Testis (tissue), 2 donors: ENCODE measurements at regions not wholly inside any gene's neighbourhood (a gene's known extent, or its start where the extent isn't known, plus 50 kb on each side); places are given as distances from the start of the nearest gene placed in this dataset.

ENCODE experiments used
- DNase-seq: peaks from one replicate; pipeline ENCODE4 v3.0.0-alpha.2; 2019
- H3K27ac ChIP-seq, 2 donors: fragments of 200-600 bp; sonication (generic); one replicate each; pipeline ENCODE4 v1.5.1; 2019
- H3K27me3 ChIP-seq: fragments of 200-600 bp; sonication (generic); one replicate; pipeline ENCODE4 v1.5.1; 2019
- H3K36me3 ChIP-seq: fragments of 200-600 bp; sonication (generic); one replicate; pipeline ENCODE4 v1.5.1; 2017; ENCODE audit warnings: low read depth; ENCODE audit errors: missing control alignments
- H3K4me1 ChIP-seq: fragments of 200-600 bp; sonication (generic); one replicate; pipeline ENCODE4 v1.5.1; 2019
- H3K4me3 ChIP-seq, 2 donors: fragments of 200-600 bp; sonication (generic); one replicate each; pipeline ENCODE4 v1.5.1; 2017 to 2019
- H3K9me3 ChIP-seq: fragments of 200-600 bp; sonication (generic); one replicate; pipeline ENCODE4 v1.5.1; 2017
- CTCF ChIP-seq, 3 experiments: fragments of 450-650 bp in 2 of 3; fragments of 200-600 bp in 1 of 3; sonication (generic) in 1 of 3; IDR thresholded peaks; one replicate each; pipeline ENCODE4 v1.5.1; 2016 to 2019; ENCODE audit warnings: antibody characterized with exemption in 3 of 3, mild to moderate bottlenecking in 2 of 3, moderate library complexity in 1 of 3
- POLR2A ChIP-seq: fragments of 450-650 bp; IDR thresholded peaks from one replicate; pipeline ENCODE4 v1.6.1; 2017; ENCODE audit warnings: antibody characterized with exemption, mild to moderate bottlenecking, moderate library complexity
- WGBS, 2 donors: methylation state at CpG; one replicate each; pipeline ENCODE4 v1.1.5; 2018; 5-methylcytosine and 5-hydroxymethylcytosine counted together
- intact Hi-C: fragments of 100-400 bp; cut with DNase I; formaldehyde crosslinking; loops from one replicate; pipeline ENCODE4 v1.15.1; 2023; ENCODE audit warnings: low total_unique reads

GRCh38 chr10:81450651-81451050 is 424.3 kb upstream of the NRG3 start:
- Histone ChIP-seq H3K27ac (no peak overlapping the region), H3K9me3 (no peaks in the 10 kb centered on the region), H3K4me1 (no peaks in the 10 kb centered on the region), H3K36me3 (no peaks in the 10 kb centered on the region), H3K4me3 (no peak overlapping the region), H3K27me3 (no peaks in the 10 kb centered on the region)
- intact Hi-C loops = no loop called here
- TF ChIP-seq POLR2A (no peak), CTCF (IDR thresholded peaks at IDR 0.05) (no peak)
- 88 to 89% methylated on average over 1 of the region's 1 CpG for WGBS, 2 donors
- no peak for DNase-seq

GRCh38 chr10:81472927-81473470 is 402.0 kb upstream of the NRG3 start:
- Histone ChIP-seq H3K9me3 (no peaks in the 10 kb centered on the region), H3K4me3 (no peak overlapping the region), H3K36me3 (no peaks in the 10 kb centered on the region), H3K4me1 (no peaks in the 10 kb centered on the region), H3K27ac (no peak overlapping the region), H3K27me3 (no peaks in the 10 kb centered on the region)
- no peak for TF ChIP-seq POLR2A
- no peak for TF ChIP-seq CTCF (IDR thresholded peaks at IDR 0.05)
- DNase-seq = no peak
- intact Hi-C loops = no loop called here
- WGBS, 2 donors = 67 to 80% methylated on average over 6 to 11 of the region's 11 CpGs

- Histone ChIP-seq H3K27me3 (no peaks in the 10 kb centered on the region), H3K27ac (no peak overlapping the region), H3K9me3 (no peaks in the 10 kb centered on the region), H3K4me1 (no peaks in the 10 kb centered on the region), H3K4me3 (no peak overlapping the region), H3K36me3 (no peaks in the 10 kb centered on the region)
- WGBS, 2 donors = 74 to 88% methylated on average over 4 of the region's 4 CpGs
- TF ChIP-seq CTCF (IDR thresholded peaks at IDR 0.05) (no peak), POLR2A (no peak)
- intact Hi-C loops = no loop called here
- DNase-seq = no peak
These were observed 401.2 kb upstream of the NRG3 start for GRCh38 chr10:81473755-81474154.

- WGBS, 2 donors = 78 to 86% methylated on average over 3 of the region's 3 CpGs
- Histone ChIP-seq H3K9me3 (no peaks in the 10 kb centered on the region), H3K36me3 (no peaks in the 10 kb centered on the region), H3K4me1 (no peaks in the 10 kb centered on the region), H3K4me3 (no peak overlapping the region), H3K27ac (no peak overlapping the region), H3K27me3 (no peaks in the 10 kb centered on the region)
- intact Hi-C loops = no loop called here
- no peak for DNase-seq
- TF ChIP-seq CTCF (IDR thresholded peaks at IDR 0.05) (peak in 1 of 3 experiments; percentile 8), POLR2A (no peak)
These were observed 395.7 kb upstream of the NRG3 start for GRCh38 chr10:81479316-81479715.

GRCh38 chr10:81496626-81497025 is 378.4 kb upstream of the NRG3 start:
- Histone ChIP-seq H3K27me3 (no peaks in the 10 kb centered on the region), H3K27ac (no peak overlapping the region), H3K4me3 (no peak overlapping the region), H3K36me3 (no peaks in the 10 kb centered on the region), H3K4me1 (no peaks in the 10 kb centered on the region), H3K9me3 (no peaks in the 10 kb centered on the region)
- no peak for TF ChIP-seq CTCF (IDR thresholded peaks at IDR 0.05)
- TF ChIP-seq POLR2A = no peak
- no peak for DNase-seq
- intact Hi-C loops = no loop called here
